Endodermal cell (in vitro differentiated cells): ENCODE measurements at regions not wholly inside any gene's neighbourhood (a gene's known extent, or its start where the extent isn't known, plus 50 kb on each side); places are given as distances from the start of the nearest gene placed in this dataset.

ENCODE experiments used
- DNase-seq: peaks from one replicate; pipeline ENCODE4 v3.0.0-alpha.2; 2017
- H3K27ac ChIP-seq: 2 replicates; pipeline ENCODE4 v1.5.1; 2013; ENCODE audit warnings: mild to moderate bottlenecking, low read depth, low read length, moderate library complexity
- H3K27me3 ChIP-seq: 2 replicates; pipeline ENCODE4 v1.6.1; 2013; ENCODE audit warnings: mild to moderate bottlenecking, low read length, moderate library complexity; ENCODE audit not compliant: insufficient read depth, control insufficient read depth, poor library complexity, severe bottlenecking
- H3K36me3 ChIP-seq: 2 replicates; pipeline ENCODE4 v1.7.0; 2013; ENCODE audit warnings: mild to moderate bottlenecking, low read length, moderate library complexity; ENCODE audit not compliant: control insufficient read depth, insufficient read depth
- H3K4me1 ChIP-seq: one replicate; pipeline ENCODE4 v1.7.0; 2013; ENCODE audit warnings: low read length; ENCODE audit not compliant: control insufficient read depth, insufficient read depth
- H3K4me3 ChIP-seq: 2 replicates; pipeline ENCODE4 v1.5.1; 2013; ENCODE audit warnings: mild to moderate bottlenecking, low read length, moderate library complexity
- H3K9ac ChIP-seq: 2 replicates; pipeline ENCODE4 v1.6.1; 2013; ENCODE audit warnings: mild to moderate bottlenecking, low read length, moderate library complexity; ENCODE audit not compliant: poor library complexity, severe bottlenecking; ENCODE audit errors: extremely low read depth
- H3K9me3 ChIP-seq: 2 replicates; pipeline ENCODE4 v1.6.1; 2013; ENCODE audit warnings: mild to moderate bottlenecking, low read length, moderate library complexity; ENCODE audit not compliant: control insufficient read depth
- H3K27ac Mint-ChIP-seq: 2 replicates; pipeline ENCODE4 v1.8.0; 2020; ENCODE audit warnings: mixed read lengths
- H3K27me3 Mint-ChIP-seq: 2 replicates; pipeline ENCODE4 v1.8.0; 2021; ENCODE audit warnings: mild to moderate bottlenecking, mixed read lengths; ENCODE audit not compliant: insufficient read depth
- H3K36me3 Mint-ChIP-seq: 2 replicates; pipeline ENCODE4 v1.8.0; 2020; ENCODE audit warnings: low read depth, mixed read lengths
- H3K4me1 Mint-ChIP-seq: 2 replicates; pipeline ENCODE4 v1.8.0; 2020; ENCODE audit warnings: mixed read lengths
- H3K4me3 Mint-ChIP-seq: 2 replicates; pipeline ENCODE4 v1.8.0; 2020; ENCODE audit warnings: mild to moderate bottlenecking, moderate library complexity, mixed read lengths
- H3K9me3 Mint-ChIP-seq: 2 replicates; pipeline ENCODE4 v1.8.0; 2020; ENCODE audit warnings: mild to moderate bottlenecking, mixed read lengths
- CTCF ChIP-seq: fragments of 200-600 bp; sonication (generic); conservative IDR thresholded peaks from 2 replicates; pipeline ENCODE4 v1.5.0; 2021; ENCODE audit warnings: antibody characterized with exemption, mild to moderate bottlenecking
- WGBS, 2 experiments: methylation state at CpG; one replicate each; pipeline versions ENCODE4 v1.1.5 to v1.1.7; 2013; ENCODE audit warnings: missing lambda C conversion rate in 2 of 2, mixed read lengths in 1 of 2; ENCODE audit not compliant: insufficient coverage in 1 of 2, insufficient read length in 1 of 2; 5-methylcytosine and 5-hydroxymethylcytosine counted together

DNA sequence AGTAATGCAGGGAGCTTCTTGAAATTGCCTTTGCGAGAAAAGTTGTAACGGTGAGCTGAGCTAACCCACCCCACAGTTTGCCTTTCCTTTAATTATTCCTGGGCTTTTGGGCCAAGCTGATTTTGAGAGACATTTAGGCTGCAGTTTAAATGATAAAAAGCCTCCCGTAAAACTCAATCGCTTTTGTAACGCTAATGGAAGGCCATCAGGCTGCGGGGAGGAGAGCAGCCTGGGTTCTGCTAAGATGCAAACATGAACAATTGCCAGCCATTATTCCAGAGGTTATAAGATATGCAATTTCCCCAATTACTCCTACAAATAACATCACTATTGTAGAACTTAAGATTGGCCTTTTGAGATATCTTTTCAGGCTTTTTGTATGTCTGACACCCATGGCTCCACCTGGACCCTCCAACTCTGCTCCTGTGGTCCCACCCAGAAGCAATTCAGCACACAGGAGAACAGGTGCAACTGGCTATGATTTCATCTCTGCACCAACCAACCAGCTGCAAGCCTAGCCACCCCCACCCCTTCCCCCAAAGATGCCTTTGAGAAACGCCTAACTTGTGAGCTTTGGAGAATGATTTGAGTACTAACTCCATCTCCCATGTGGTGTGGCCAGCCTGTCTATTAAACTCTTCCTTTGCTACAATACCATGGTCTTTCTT, 108.2 kb upstream of the FAM9C start:
- H3K4me3 ChIP-seq: no peak overlapping the region
- no peaks in the 10 kb centered on the region for H3K27me3 ChIP-seq
- Mint-ChIP-seq H3K36me3 (no peaks in the 10 kb centered on the region), H3K27ac (no peak overlapping the region), H3K9me3 (peaks cover 69% of the 10 kb centered on the region), H3K4me3 (no peak overlapping the region), H3K27me3 (no peaks in the 10 kb centered on the region), H3K4me1 (no peaks in the 10 kb centered on the region)
- H3K4me1 ChIP-seq: no peaks in the 10 kb centered on the region
- no peak for TF ChIP-seq CTCF
- H3K36me3 ChIP-seq: no peaks in the 10 kb centered on the region
- no peak for DNase-seq
- H3K9ac ChIP-seq: no peak overlapping the region
- no peak overlapping the region for H3K27ac ChIP-seq
- 92 to 93% methylated on average over 3 to 7 of the region's 7 CpGs for WGBS, 2 experiments
- peaks cover 18% of the 10 kb centered on the region for H3K9me3 ChIP-seq

DNA sequence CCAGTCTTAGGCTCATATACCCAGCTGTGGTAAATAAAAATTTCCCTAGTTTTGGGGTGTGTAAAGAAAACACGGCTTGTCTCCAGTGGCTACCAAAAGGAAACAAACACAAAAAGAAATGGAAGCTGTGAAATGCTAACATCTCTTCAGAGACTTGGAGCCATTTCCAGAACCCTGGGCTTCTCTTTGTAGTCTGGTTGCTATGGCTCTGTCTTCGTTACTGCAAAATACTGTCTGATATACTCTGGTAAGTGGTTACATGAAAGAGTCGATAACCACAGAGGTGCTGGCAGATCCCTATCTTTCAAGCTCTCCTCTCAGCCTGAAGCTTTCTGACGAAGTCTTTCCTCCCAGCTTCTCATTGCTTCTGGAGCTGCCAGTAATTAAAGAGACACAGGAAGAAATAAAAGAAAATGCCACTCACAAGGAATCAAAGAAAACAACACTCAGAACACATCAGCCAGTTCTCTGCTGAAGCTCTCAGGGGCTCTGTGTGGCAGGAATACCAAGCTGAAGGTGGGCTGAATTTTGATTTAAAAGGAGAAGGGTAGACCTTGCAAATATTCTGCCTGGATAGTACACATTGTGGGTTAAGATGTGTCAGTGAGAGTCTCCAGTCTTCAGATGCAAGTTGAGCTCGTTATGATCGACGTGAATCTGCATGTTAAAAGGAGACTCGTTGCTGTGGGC, 107.6 kb upstream of the FAM9C start:
- peaks cover 74% of the 10 kb centered on the region for H3K9me3 Mint-ChIP-seq
- H3K9me3 ChIP-seq: peaks cover 23% of the 10 kb centered on the region
- no peaks in the 10 kb centered on the region for H3K27me3 ChIP-seq
- no peaks in the 10 kb centered on the region for H3K27me3 Mint-ChIP-seq
- no peak for TF ChIP-seq CTCF
- no peak overlapping the region for H3K27ac Mint-ChIP-seq
- DNase-seq: no peak
- WGBS, 2 experiments: 84 to 90% methylated on average over 7 of the region's 8 CpGs
- no peaks in the 10 kb centered on the region for H3K4me1 Mint-ChIP-seq
- no peak overlapping the region for H3K4me3 ChIP-seq
- H3K9ac ChIP-seq: no peak overlapping the region
- H3K36me3 ChIP-seq: no peaks in the 10 kb centered on the region
- no peak overlapping the region for H3K27ac ChIP-seq
- H3K4me3 Mint-ChIP-seq: no peak overlapping the region
- H3K36me3 Mint-ChIP-seq: no peaks in the 10 kb centered on the region
- H3K4me1 ChIP-seq: no peaks in the 10 kb centered on the region

GRCh38 chrX:13149702-13150350, 105.4 kb upstream of the FAM9C start:
- H3K4me1 ChIP-seq: no peaks in the 10 kb centered on the region
- no peak overlapping the region for H3K27ac Mint-ChIP-seq
- peaks cover 30% of the 10 kb centered on the region for H3K9me3 ChIP-seq
- no peak for DNase-seq
- no peak overlapping the region for H3K27ac ChIP-seq
- H3K36me3 Mint-ChIP-seq: no peaks in the 10 kb centered on the region
- no peak for TF ChIP-seq CTCF
- H3K9ac ChIP-seq: no peak overlapping the region
- no peaks in the 10 kb centered on the region for H3K27me3 Mint-ChIP-seq
- H3K36me3 ChIP-seq: no peaks in the 10 kb centered on the region
- no peak overlapping the region for H3K4me3 ChIP-seq
- no peaks in the 10 kb centered on the region for H3K27me3 ChIP-seq
- no peak overlapping the region for H3K4me3 Mint-ChIP-seq
- 67% methylated on average over 5 of the region's 5 CpGs; no CpG with 5 or more reads in 1 of the 2 experiments for WGBS, 2 experiments
- H3K4me1 Mint-ChIP-seq: no peaks in the 10 kb centered on the region
- H3K9me3 Mint-ChIP-seq: peaks cover 83% of the 10 kb centered on the region
